ENCODE measurements at regions not wholly inside any gene's neighbourhood (a gene's known extent, or its start where the extent isn't known, plus 50 kb on each side); places are given as distances from the start of the nearest gene placed in this dataset.

DNA sequence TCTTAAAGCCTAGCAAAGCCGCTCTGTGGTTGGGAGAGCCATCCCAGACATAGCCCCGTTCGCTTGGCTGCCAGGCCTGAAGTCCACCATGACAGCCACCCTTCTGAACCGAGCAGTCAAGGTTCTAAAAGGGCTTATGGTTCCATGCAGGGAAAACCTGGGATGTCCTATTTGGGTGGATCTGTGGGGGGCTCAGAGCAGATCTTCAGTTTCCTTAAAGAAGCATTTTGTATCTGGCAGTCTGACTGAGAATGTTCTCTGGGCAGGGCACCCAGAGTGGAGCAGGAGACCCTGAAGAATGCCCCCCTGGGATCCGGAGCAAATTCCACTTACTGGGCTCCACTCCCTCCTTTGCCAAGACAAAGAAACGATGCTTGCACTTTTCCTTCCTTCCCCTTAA is 127.2 kb downstream of the IRX5 start:
- Histone ChIP-seq H3K4me2 (no peak overlapping the region), H3K9ac (no peak overlapping the region), H3K79me2 (ENCODE audit: insufficient read depth, low read depth) (no peaks in the 10 kb centered on the region), H3K4me3 (IDR thresholded peaks at IDR 0.05; ENCODE audit: insufficient read depth, low read depth, low read length) (no peak overlapping the region), H2AFZ (ENCODE audit: low read depth) (no peak overlapping the region), H3K4me1 (ENCODE audit: low read depth, poor library complexity, severe bottlenecking) (no peaks in the 10 kb centered on the region), H3K27ac (no peak overlapping the region), H3K36me3 (ENCODE audit: insufficient read depth) (no peaks in the 10 kb centered on the region), H3K27me3 (ENCODE audit: insufficient read depth, low read depth) (no peaks in the 10 kb centered on the region), H4K20me1 (ENCODE audit: insufficient read depth) (no peaks in the 10 kb centered on the region)
- TF ChIP-seq, protein P1, sequence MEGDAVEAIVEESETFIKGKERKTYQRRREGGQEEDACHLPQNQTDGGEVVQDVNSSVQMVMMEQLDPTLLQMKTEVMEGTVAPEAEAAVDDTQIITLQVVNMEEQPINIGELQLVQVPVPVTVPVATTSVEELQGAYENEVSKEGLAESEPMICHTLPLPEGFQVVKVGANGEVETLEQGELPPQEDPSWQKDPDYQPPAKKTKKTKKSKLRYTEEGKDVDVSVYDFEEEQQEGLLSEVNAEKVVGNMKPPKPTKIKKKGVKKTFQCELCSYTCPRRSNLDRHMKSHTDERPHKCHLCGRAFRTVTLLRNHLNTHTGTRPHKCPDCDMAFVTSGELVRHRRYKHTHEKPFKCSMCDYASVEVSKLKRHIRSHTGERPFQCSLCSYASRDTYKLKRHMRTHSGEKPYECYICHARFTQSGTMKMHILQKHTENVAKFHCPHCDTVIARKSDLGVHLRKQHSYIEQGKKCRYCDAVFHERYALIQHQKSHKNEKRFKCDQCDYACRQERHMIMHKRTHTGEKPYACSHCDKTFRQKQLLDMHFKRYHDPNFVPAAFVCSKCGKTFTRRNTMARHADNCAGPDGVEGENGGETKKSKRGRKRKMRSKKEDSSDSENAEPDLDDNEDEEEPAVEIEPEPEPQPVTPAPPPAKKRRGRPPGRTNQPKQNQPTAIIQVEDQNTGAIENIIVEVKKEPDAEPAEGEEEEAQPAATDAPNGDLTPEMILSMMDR (conservative IDR thresholded peaks at IDR 0.05; ENCODE audit: low read depth, low read length) = no peak

DNA sequence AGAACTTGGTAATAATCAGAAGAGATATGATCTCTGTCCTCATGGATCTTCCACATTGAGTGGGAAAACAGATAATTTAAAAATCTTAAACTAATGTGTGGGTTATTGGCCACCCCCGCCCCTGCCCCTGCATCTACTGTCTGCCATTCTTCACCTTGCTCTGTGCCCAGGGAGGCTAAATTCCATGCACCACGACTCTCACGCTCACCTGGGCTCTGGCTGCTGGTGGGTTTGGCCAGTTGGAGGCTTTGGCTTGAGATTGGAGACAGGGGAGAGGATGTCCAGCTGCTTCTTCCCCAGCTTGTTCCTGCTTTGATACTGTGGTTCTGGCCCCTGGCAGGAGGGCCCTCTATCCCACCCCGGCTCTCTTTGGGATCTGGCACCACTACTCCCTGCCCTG is 127.9 kb downstream of the IRX5 start:
- no peaks in the 10 kb centered on the region for H3K27me3 ChIP-seq (ENCODE audit: insufficient read depth, low read depth)

DNA sequence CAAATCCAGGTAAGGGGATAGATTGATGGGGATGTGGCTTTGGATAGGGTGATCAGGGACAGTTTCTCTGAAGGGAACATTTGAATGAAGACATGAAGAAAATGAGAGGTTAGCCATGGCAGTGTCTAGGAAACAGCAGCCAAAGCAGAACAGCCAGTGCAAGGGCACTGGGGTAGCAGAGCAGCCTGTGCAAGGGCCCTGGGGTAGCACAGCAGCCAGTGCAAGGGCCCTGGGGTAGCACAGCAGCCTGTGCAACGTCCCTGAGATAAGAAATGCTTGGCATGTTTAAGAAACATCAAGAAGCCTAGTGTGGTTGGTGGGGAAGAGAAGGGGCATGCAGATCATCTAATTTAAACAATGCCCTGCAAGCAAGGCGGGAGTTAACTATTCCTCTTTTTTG is 128.5 kb downstream of the IRX5 start:
- Histone ChIP-seq H3K4me1 (ENCODE audit: low read depth, poor library complexity, severe bottlenecking) (no peaks in the 10 kb centered on the region), H3K4me3 (IDR thresholded peaks at IDR 0.05; ENCODE audit: insufficient read depth, low read depth, low read length) (no peak overlapping the region), H3K79me2 (ENCODE audit: insufficient read depth, low read depth) (no peaks in the 10 kb centered on the region), H2AFZ (ENCODE audit: low read depth) (no peak overlapping the region), H3K36me3 (ENCODE audit: insufficient read depth) (no peaks in the 10 kb centered on the region), H3K27ac (no peak overlapping the region), H3K4me2 (no peak overlapping the region), H3K27me3 (ENCODE audit: insufficient read depth, low read depth) (no peaks in the 10 kb centered on the region), H3K9ac (no peak overlapping the region), H4K20me1 (ENCODE audit: insufficient read depth) (no peaks in the 10 kb centered on the region)
- TF ChIP-seq, protein P1 (conservative IDR thresholded peaks at IDR 0.05; ENCODE audit: low read depth, low read length) = no peak

More for the DNA sequence above, 127.9 kb downstream of the IRX5 start:
- no peaks in the 10 kb centered on the region for H4K20me1 ChIP-seq (ENCODE audit: insufficient read depth)
- TF ChIP-seq, protein P1 (conservative IDR thresholded peaks at IDR 0.05; ENCODE audit: low read depth, low read length) = no peak
- no peak overlapping the region for H3K27ac ChIP-seq
- no peaks in the 10 kb centered on the region for H3K79me2 ChIP-seq (ENCODE audit: insufficient read depth, low read depth)
- H3K36me3 ChIP-seq (ENCODE audit: insufficient read depth) = no peaks in the 10 kb centered on the region
- H3K4me3 ChIP-seq (IDR thresholded peaks at IDR 0.05; ENCODE audit: insufficient read depth, low read depth, low read length) = no peak overlapping the region
- no peak overlapping the region for H3K9ac ChIP-seq
- no peak overlapping the region for H3K4me2 ChIP-seq
- H2AFZ ChIP-seq (ENCODE audit: low read depth) = no peak overlapping the region
- no peaks in the 10 kb centered on the region for H3K4me1 ChIP-seq (ENCODE audit: low read depth, poor library complexity, severe bottlenecking)

DNA sequence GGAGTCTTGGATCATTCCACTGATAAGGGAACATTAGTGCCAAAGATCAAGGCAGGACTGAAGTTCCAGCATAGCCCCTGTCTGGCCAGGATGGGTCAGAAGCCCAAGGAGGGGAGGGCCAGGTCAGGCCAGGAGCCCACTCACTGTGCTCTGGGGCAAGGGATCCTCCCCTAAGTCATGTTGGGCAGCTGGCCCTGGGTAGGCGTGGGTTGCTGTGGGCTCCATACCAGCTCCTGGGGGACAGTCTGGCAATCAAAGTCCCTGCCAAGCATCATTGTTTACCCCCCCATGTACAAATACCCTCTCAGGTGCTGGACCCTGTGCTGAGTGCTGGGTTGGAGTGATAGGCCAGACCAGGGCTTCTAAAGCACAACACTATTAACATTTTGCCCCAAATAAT is 130.5 kb downstream of the IRX5 start:
- H3K4me2 ChIP-seq = no peak overlapping the region
- no peak overlapping the region for H3K9ac ChIP-seq
- no peaks in the 10 kb centered on the region for H3K36me3 ChIP-seq (ENCODE audit: insufficient read depth)
- H3K4me3 ChIP-seq (IDR thresholded peaks at IDR 0.05; ENCODE audit: insufficient read depth, low read depth, low read length) = no peak overlapping the region
- no peaks in the 10 kb centered on the region for H3K79me2 ChIP-seq (ENCODE audit: insufficient read depth, low read depth)
- H4K20me1 ChIP-seq (ENCODE audit: insufficient read depth) = no peaks in the 10 kb centered on the region
- no peak overlapping the region for H3K27ac ChIP-seq
- no peaks in the 10 kb centered on the region for H3K27me3 ChIP-seq (ENCODE audit: insufficient read depth, low read depth)
- TF ChIP-seq, protein P1 (conservative IDR thresholded peaks at IDR 0.05; ENCODE audit: low read depth, low read length) = no peak
- H3K4me1 ChIP-seq (ENCODE audit: low read depth, poor library complexity, severe bottlenecking) = no peaks in the 10 kb centered on the region
- H2AFZ ChIP-seq (ENCODE audit: low read depth) = no peak overlapping the region
